GM12864 (cell line): ENCODE measurements at regions not wholly inside any gene's neighbourhood (a gene's known extent, or its start where the extent isn't known, plus 50 kb on each side); places are given as distances from the start of the nearest gene placed in this dataset.
A peak's percentile ranks its signal among the peaks of the same experiment; 100 is the strongest.
"Not testable (repeated sequence)": the region's sequence is repeated elsewhere in the genome, so short reads cannot be mapped to it uniquely, and the experiment has no call there.

ENCODE experiments used
- DNase-seq: peaks from one replicate; pipeline ENCODE4 v3.0.0-alpha.2; 2011; ENCODE audit warnings: low read depth
- H3K4me3 ChIP-seq: 2 replicates; pipeline ENCODE4 v1.5.1; 2011; ENCODE audit warnings: mild to moderate bottlenecking, low read depth, low read length, control low read depth
- CTCF ChIP-seq: IDR thresholded peaks from 2 replicates; pipeline ENCODE4 v1.5.1; 2011; ENCODE audit warnings: low read depth, mild to moderate bottlenecking, moderate library complexity, low read length, control low read depth, inconsistent platforms; ENCODE audit errors: missing control alignments

- DNase-seq = no peak
- no peak for TF ChIP-seq CTCF
- H3K4me3 ChIP-seq = no peak overlapping the region
Measured at GRCh38 chr6:53428886-53429285, 80.1 kb upstream of the ELOVL5 start.

GRCh38 chr6:53426667-53427270 lies 78.0 kb upstream of the ELOVL5 start:
- DNase-seq = peak; percentile 30
- no peak for TF ChIP-seq CTCF
- no peak overlapping the region for H3K4me3 ChIP-seq

GRCh38 chr6:53426117-53426516 lies 77.4 kb upstream of the ELOVL5 start:
- H3K4me3 ChIP-seq = no peak overlapping the region
- no peak for TF ChIP-seq CTCF
- no peak for DNase-seq

- no peak overlapping the region for H3K4me3 ChIP-seq
- no peak for DNase-seq
- no peak for TF ChIP-seq CTCF
Measured at GRCh38 chr6:53424976-53425718, 76.4 kb upstream of the ELOVL5 start.

- no peak for DNase-seq
- TF ChIP-seq CTCF = no peak
- no peak overlapping the region for H3K4me3 ChIP-seq
Measured at GRCh38 chr6:53424300-53424699, 75.5 kb upstream of the ELOVL5 start.

GRCh38 chr6:53423560-53423959 lies 74.8 kb upstream of the ELOVL5 start:
- H3K4me3 ChIP-seq, DNase-seq: not testable (repeated sequence)

- no peak overlapping the region for H3K4me3 ChIP-seq
- no peak for DNase-seq
- TF ChIP-seq CTCF = no peak
Measured at GRCh38 chr6:53419026-53419425, 70.3 kb upstream of the ELOVL5 start.
